ENCODE measurements at regions not wholly inside any gene's neighbourhood (a gene's known extent, or its start where the extent isn't known, plus 50 kb on each side); places are given as distances from the start of the nearest gene placed in this dataset.

- DNase-seq (no peak), ATAC-seq (ENCODE audit: low read depth) (no peak)
- Mint-ChIP-seq H3K27ac (no peak overlapping the region), H3K4me1 (peaks cover 3% of the 10 kb centered on the region), H3K27me3 (peaks cover 14% of the 10 kb centered on the region), H3K9me3 (ENCODE audit: insufficient read depth) (no peaks in the 10 kb centered on the region), H3K4me3 (no peak overlapping the region)
- Histone ChIP-seq H3K27me3 (replicated peaks in 1 of 4; ENCODE audit: control extremely low read depth in 1 of 4, control insufficient read depth in 3 of 4, insufficient read depth in 4 of 4, low read length in 3 of 4) (peaks cover 0 to 3% (median 0%) of the 10 kb centered on the region in 4 experiments), H3K4me2 (replicated peaks; ENCODE audit: low read depth, low read length, poor library complexity, severe bottlenecking) (no peak overlapping the region), H3K9me3 (ENCODE audit: control extremely low read depth in 1 of 3, control insufficient read depth in 2 of 3, insufficient read depth in 1 of 3, low read length in 2 of 3) (no peaks in the 10 kb centered on the region), H4K20me1 (ENCODE audit: control insufficient read depth, insufficient read depth, low read length, poor library complexity, severe bottlenecking) (no peaks in the 10 kb centered on the region), H3K27ac (ENCODE audit: low read length in 2 of 2) (no peak overlapping the region), H3K36me3 (replicated peaks in 1 of 2; ENCODE audit: control extremely low read depth in 1 of 2, control insufficient read depth in 1 of 2, extremely low read depth in 1 of 2, insufficient read depth in 2 of 2, low read length in 1 of 2) (no peaks in the 10 kb centered on the region), H3K4me3 (ENCODE audit: control extremely low read depth in 1 of 5, extremely low read depth in 1 of 5, insufficient read depth in 1 of 5, low read depth in 2 of 5, low read length in 4 of 5) (no peak overlapping the region), H2AFZ (ENCODE audit: insufficient read depth, low read depth, low read length, poor library complexity, severe bottlenecking) (no peak overlapping the region), H3K79me2 (ENCODE audit: control insufficient read depth, insufficient read depth, low read length) (no peaks in the 10 kb centered on the region), H3K9ac (ENCODE audit: low read length) (no peak overlapping the region), H3K4me1 (ENCODE audit: control insufficient read depth in 2 of 2, insufficient read depth in 2 of 2, low read length in 2 of 2) (no peaks in the 10 kb centered on the region)
- intact Hi-C loops (cut with micrococcal nuclease): no loop called here
- POLR2A ChIA-PET: no interaction called here
- TF ChIP-seq CTCF (IDR thresholded peaks at IDR 0.05) (no peak), EZH2 (IDR thresholded peaks at IDR 0.05; ENCODE audit: borderline replicate concordance, insufficient read depth, low read depth, low read length, poor library complexity, severe bottlenecking) (no peak)
- 70% methylated on average over 4 of the region's 6 CpGs for WGBS (ENCODE audit: insufficient coverage)
- CTCF ChIA-PET: interaction anchor here (0.6 kb wide), 1 partner anchor 382 kb away, joined by 4 read pairs; no protein-coding TSS in a partner anchor
Observed at GRCh38 chr9:95757439-95757838, 118.1 kb upstream of the ERCC6L2 start.

- Histone ChIP-seq H3K4me1 (ENCODE audit: control insufficient read depth in 2 of 2, insufficient read depth in 2 of 2, low read length in 2 of 2) (no peaks in the 10 kb centered on the region), H3K4me3 (ENCODE audit: control extremely low read depth in 1 of 5, extremely low read depth in 1 of 5, insufficient read depth in 1 of 5, low read depth in 2 of 5, low read length in 4 of 5) (no peak overlapping the region), H3K79me2 (ENCODE audit: control insufficient read depth, insufficient read depth, low read length) (no peaks in the 10 kb centered on the region), H4K20me1 (ENCODE audit: control insufficient read depth, insufficient read depth, low read length, poor library complexity, severe bottlenecking) (no peaks in the 10 kb centered on the region), H2AFZ (ENCODE audit: insufficient read depth, low read depth, low read length, poor library complexity, severe bottlenecking) (no peak overlapping the region), H3K4me2 (replicated peaks; ENCODE audit: low read depth, low read length, poor library complexity, severe bottlenecking) (no peak overlapping the region), H3K9me3 (ENCODE audit: control extremely low read depth in 1 of 3, control insufficient read depth in 2 of 3, insufficient read depth in 1 of 3, low read length in 2 of 3) (no peaks in the 10 kb centered on the region), H3K27ac (ENCODE audit: low read length in 2 of 2) (no peak overlapping the region), H3K36me3 (replicated peaks in 1 of 2; ENCODE audit: control extremely low read depth in 1 of 2, control insufficient read depth in 1 of 2, extremely low read depth in 1 of 2, insufficient read depth in 2 of 2, low read length in 1 of 2) (no peaks in the 10 kb centered on the region), H3K9ac (ENCODE audit: low read length) (no peak overlapping the region), H3K27me3 (replicated peaks in 1 of 4; ENCODE audit: control extremely low read depth in 1 of 4, control insufficient read depth in 3 of 4, insufficient read depth in 4 of 4, low read length in 3 of 4) (peaks cover 0 to 8% (median 1%) of the 10 kb centered on the region in 4 experiments)
- no peak for TF ChIP-seq CTCF (IDR thresholded peaks at IDR 0.05)
- no peak for TF ChIP-seq EZH2 (IDR thresholded peaks at IDR 0.05; ENCODE audit: borderline replicate concordance, insufficient read depth, low read depth, low read length, poor library complexity, severe bottlenecking)
- ChIA-PET POLR2A (no interaction called here), CTCF (interaction anchor here (0.6 kb wide), 1 partner anchor 381 kb away, joined by 4 read pairs; no protein-coding TSS in a partner anchor)
- DNase-seq (no peak), ATAC-seq (ENCODE audit: low read depth) (no peak)
- H3K4me1 Mint-ChIP-seq: peaks cover 3% of the 10 kb centered on the region
- H3K4me3 Mint-ChIP-seq: no peak overlapping the region
- peaks cover 14% of the 10 kb centered on the region for H3K27me3 Mint-ChIP-seq
- H3K9me3 Mint-ChIP-seq (ENCODE audit: insufficient read depth): no peaks in the 10 kb centered on the region
- H3K27ac Mint-ChIP-seq: no peak overlapping the region
- WGBS (ENCODE audit: insufficient coverage): 54% methylated on average over 3 of the region's 4 CpGs
- intact Hi-C loops (cut with micrococcal nuclease): no loop called here
Observed at GRCh38 chr9:95756986-95757385, 118.5 kb upstream of the ERCC6L2 start.
